CD4-positive, CD25-positive, alpha-beta regulatory T cell (primary cell): ENCODE measurements at regions not wholly inside any gene's neighbourhood (a gene's known extent, or its start where the extent isn't known, plus 50 kb on each side); places are given as distances from the start of the nearest gene placed in this dataset.

Experiments used
- ATAC-seq, 2 donors: fragments of 150-1000 bp; cut with Tn5 transposase; one replicate each; pipeline ENCODE4 v1.10.0; 2021; ENCODE audit warnings: low read depth in 2 of 2, moderate number of reproducible peaks in 2 of 2, moderate library complexity in 1 of 2
- DNase-seq, 3 donors: peaks; one replicate each; pipeline versions ENCODE4 v3.0.0 to v3.0.0-alpha.2; 2012 to 2022; ENCODE audit warnings: mixed read lengths in 1 of 3
- H3K27ac ChIP-seq: one replicate; pipeline ENCODE4 v1.7.0; 2013; ENCODE audit warnings: mild to moderate bottlenecking, low read length; ENCODE audit not compliant: insufficient read depth, poor library complexity, severe bottlenecking
- H3K27me3 ChIP-seq: one replicate; pipeline ENCODE4 v1.7.0; 2013; ENCODE audit warnings: low read length; ENCODE audit not compliant: control insufficient read depth, insufficient read depth
- H3K36me3 ChIP-seq: one replicate; pipeline ENCODE4 v1.7.0; 2013; ENCODE audit warnings: mild to moderate bottlenecking, low read length, moderate library complexity; ENCODE audit not compliant: control insufficient read depth, insufficient read depth
- H3K4me1 ChIP-seq: 2 replicates; pipeline ENCODE4 v1.7.0; 2013; ENCODE audit warnings: mild to moderate bottlenecking, low read length; ENCODE audit not compliant: insufficient read depth, control insufficient read depth, poor library complexity, severe bottlenecking
- H3K4me3 ChIP-seq: one replicate; pipeline ENCODE4 v1.7.0; 2013; ENCODE audit warnings: low read depth, mild to moderate bottlenecking, low read length, moderate library complexity
- H3K9me3 ChIP-seq, 2 experiments: 1 replicate in 1 of 2; 2 replicates in 1 of 2; pipeline ENCODE4 v1.7.0; 2013; ENCODE audit warnings: low read length in 2 of 2, mild to moderate bottlenecking in 1 of 2, moderate library complexity in 1 of 2; ENCODE audit not compliant: control insufficient read depth in 2 of 2
- H3K27ac Mint-ChIP-seq, 3 donors: one replicate each; pipeline ENCODE4 v1.8.0; 2020 to 2022; ENCODE audit warnings: mild to moderate bottlenecking in 3 of 3, mixed read lengths in 3 of 3, moderate library complexity in 2 of 3
- H3K27me3 Mint-ChIP-seq: one replicate; pipeline ENCODE4 v1.8.0; 2022; ENCODE audit warnings: mild to moderate bottlenecking, mixed read lengths
- H3K36me3 Mint-ChIP-seq: one replicate; pipeline ENCODE4 v1.8.0; 2020; ENCODE audit warnings: mixed read lengths
- H3K4me1 Mint-ChIP-seq, 4 donors: one replicate each; pipeline ENCODE4 v1.8.0; 2020 to 2022; ENCODE audit warnings: mixed read lengths in 4 of 4, mild to moderate bottlenecking in 1 of 4
- H3K4me3 Mint-ChIP-seq, 4 donors: one replicate each; pipeline ENCODE4 v1.8.0; 2020 to 2022; ENCODE audit warnings: mild to moderate bottlenecking in 4 of 4, mixed read lengths in 4 of 4, moderate library complexity in 3 of 4
- H3K9me3 Mint-ChIP-seq, 7 donors: one replicate each; pipeline ENCODE4 v1.8.0; 2020 to 2022; ENCODE audit warnings: mixed read lengths in 7 of 7, mild to moderate bottlenecking in 3 of 7, moderate library complexity in 2 of 7

DNA sequence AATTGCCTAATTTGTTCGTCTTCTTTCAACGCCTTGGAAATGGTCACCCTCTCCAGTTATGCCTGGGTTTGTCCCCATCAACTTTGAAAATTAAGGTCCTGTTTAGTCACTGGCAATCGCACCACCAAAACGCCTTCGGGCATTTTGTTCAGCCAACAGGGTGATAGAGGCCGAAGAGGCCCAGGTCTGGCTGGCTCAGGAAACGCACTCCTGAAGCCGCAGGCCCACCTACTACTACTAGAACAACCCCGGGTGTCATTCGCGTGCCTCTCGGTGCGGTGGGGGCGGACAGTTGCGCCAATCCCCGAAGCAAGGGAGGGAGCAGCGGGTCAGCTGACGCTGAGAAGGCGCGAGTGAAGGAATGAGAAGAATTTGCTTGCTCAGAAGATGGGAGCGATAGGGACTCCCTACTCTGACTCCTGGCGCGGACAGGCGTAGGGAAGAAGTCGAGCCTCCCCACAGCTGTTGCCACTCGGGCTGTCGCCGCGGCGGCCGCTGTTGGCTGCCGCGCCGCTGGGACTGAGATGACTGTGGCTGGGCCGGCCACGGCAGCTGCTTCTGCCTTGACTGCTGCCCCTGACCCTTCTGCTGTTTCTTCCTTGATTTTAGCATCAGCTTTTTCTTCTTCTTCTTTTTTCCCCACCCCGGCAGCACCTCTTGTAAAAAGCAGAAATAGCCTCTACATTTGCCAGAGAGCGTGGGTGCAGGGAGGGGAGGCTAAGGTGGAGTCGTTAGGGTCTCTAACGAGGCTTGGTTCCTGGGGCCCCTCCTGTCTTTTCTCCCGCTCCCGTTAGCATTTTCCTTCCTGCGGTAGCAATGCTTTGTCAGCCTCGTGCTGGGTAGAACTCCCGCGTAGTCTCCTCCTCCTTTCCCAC lies 387.6 kb downstream of the FIGN start:
- Mint-ChIP-seq H3K4me1 (no peaks in the 10 kb centered on the region), H3K27me3 (no peaks in the 10 kb centered on the region), H3K27ac (no peak overlapping the region), H3K9me3 (peaks cover 0 to 3% (median 1%) of the 10 kb centered on the region in 7 donors), H3K36me3 (no peaks in the 10 kb centered on the region), H3K4me3 (no peak overlapping the region)
- Histone ChIP-seq H3K36me3 (no peaks in the 10 kb centered on the region), H3K27me3 (no peaks in the 10 kb centered on the region), H3K9me3 (no peaks in the 10 kb centered on the region), H3K4me3 (no peak overlapping the region), H3K4me1 (no peaks in the 10 kb centered on the region), H3K27ac (no peak overlapping the region)
- no peak for DNase-seq
- ATAC-seq: peak in 1 of 2 donors; percentile 16

DNA sequence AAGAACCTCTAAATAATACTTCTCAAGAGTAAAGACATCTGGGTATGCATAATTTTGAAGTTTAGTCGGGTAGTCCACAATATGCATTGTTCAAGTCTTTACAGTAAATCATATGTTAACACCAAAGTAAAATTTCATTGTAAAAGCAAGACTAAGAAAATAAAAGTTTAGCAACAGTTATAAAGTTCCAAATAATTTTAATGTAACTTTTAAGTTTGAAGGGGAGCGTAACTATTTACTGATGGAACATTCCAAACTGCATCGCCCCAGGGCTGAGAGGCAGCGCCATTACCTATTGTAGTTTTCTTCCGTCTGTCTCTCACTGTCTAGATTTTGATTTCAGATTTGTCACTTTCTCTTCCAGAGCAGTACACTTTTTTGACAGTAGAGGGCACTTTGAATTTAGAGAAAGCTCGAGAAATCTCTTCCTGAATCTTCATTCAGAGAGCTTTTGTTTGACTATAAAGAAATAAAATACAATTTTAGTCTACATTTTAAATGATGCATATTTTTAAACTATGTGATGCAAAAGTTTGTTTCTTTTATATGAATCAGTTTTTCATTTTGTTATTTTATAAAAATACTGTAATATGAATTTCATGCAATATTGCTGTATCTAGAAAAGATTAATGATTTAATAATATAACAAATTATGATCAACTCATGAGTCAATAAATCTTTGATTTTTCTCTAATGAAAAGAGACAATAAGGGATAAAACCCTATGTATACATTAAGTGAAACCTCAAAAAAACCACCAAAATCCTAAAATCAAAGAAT lies 389.8 kb downstream of the FIGN start:
- H3K4me3 ChIP-seq: no peak overlapping the region
- peak overlapping the region; percentile 14 for H3K27ac ChIP-seq
- Mint-ChIP-seq H3K4me1 (no peaks in the 10 kb centered on the region), H3K9me3 (no peaks in the 10 kb centered on the region), H3K36me3 (no peaks in the 10 kb centered on the region), H3K27ac (no peak overlapping the region), H3K4me3 (no peak overlapping the region), H3K27me3 (no peaks in the 10 kb centered on the region)
- no peaks in the 10 kb centered on the region for H3K4me1 ChIP-seq
- peak in 1 of 3 donors; percentile 23 for DNase-seq
- H3K36me3 ChIP-seq: no peaks in the 10 kb centered on the region
- H3K9me3 ChIP-seq: no peaks in the 10 kb centered on the region
- ATAC-seq: no peak
- no peaks in the 10 kb centered on the region for H3K27me3 ChIP-seq

GRCh38 chr2:163343316-163343715 lies 392.5 kb downstream of the FIGN start:
- ATAC-seq (no peak), DNase-seq (no peak)
- Histone ChIP-seq H3K4me1 (no peaks in the 10 kb centered on the region), H3K36me3 (no peaks in the 10 kb centered on the region), H3K9me3 (no peaks in the 10 kb centered on the region), H3K27ac (no peak overlapping the region), H3K4me3 (no peak overlapping the region), H3K27me3 (no peaks in the 10 kb centered on the region)
- Mint-ChIP-seq H3K27me3 (peaks cover 4% of the 10 kb centered on the region), H3K27ac (no peak overlapping the region), H3K9me3 (peaks cover 0 to 7% (median 0%) of the 10 kb centered on the region in 7 donors), H3K36me3 (no peaks in the 10 kb centered on the region), H3K4me1 (no peaks in the 10 kb centered on the region), H3K4me3 (no peak overlapping the region)

DNA sequence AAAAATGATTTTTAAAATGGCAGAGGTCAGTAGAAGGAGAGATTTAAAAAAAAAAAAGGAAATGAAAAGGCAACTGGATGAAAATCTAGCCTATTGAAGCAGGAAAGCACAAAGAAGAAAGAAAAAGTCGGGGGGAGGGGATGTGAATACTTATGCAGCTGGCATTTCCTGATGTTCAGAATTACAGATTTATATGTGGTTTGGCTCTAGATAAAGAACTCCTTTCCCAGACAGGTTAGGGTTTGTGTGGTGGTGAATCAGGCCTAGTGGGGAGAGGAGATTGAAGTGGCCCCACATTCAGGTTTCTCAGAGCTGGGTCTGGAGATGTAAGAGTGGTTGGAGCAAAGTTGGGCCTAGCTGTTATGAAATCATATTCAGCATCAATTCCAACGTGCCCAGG lies 394.4 kb downstream of the FIGN start:
- Histone ChIP-seq H3K27ac (no peak overlapping the region), H3K4me3 (no peak overlapping the region), H3K9me3 (peaks cover 0 to 4% of the 10 kb centered on the region in 2 experiments), H3K36me3 (no peaks in the 10 kb centered on the region), H3K27me3 (no peaks in the 10 kb centered on the region), H3K4me1 (no peaks in the 10 kb centered on the region)
- Mint-ChIP-seq H3K36me3 (no peaks in the 10 kb centered on the region), H3K9me3 (peaks cover 0 to 7% (median 2%) of the 10 kb centered on the region in 7 donors), H3K4me1 (no peaks in the 10 kb centered on the region), H3K4me3 (no peak overlapping the region), H3K27ac (no peak overlapping the region), H3K27me3 (peaks cover 4% of the 10 kb centered on the region)
- no peak for DNase-seq
- ATAC-seq: no peak

- H3K27me3 Mint-ChIP-seq: peaks cover 4% of the 10 kb centered on the region
- H3K4me1 Mint-ChIP-seq: no peaks in the 10 kb centered on the region
- peaks cover 0 to 15% (median 2%) of the 10 kb centered on the region in 7 donors for H3K9me3 Mint-ChIP-seq
- no peaks in the 10 kb centered on the region for H3K4me1 ChIP-seq
- H3K4me3 Mint-ChIP-seq: no peak overlapping the region
- peaks cover 0 to 4% of the 10 kb centered on the region in 2 experiments for H3K9me3 ChIP-seq
- no peaks in the 10 kb centered on the region for H3K27me3 ChIP-seq
- no peaks in the 10 kb centered on the region for H3K36me3 ChIP-seq
- H3K27ac ChIP-seq: no peak overlapping the region
- H3K36me3 Mint-ChIP-seq: no peaks in the 10 kb centered on the region
- DNase-seq (no peak), ATAC-seq (no peak)
- H3K4me3 ChIP-seq: no peak overlapping the region
- no peak overlapping the region for H3K27ac Mint-ChIP-seq
Observed at GRCh38 chr2:163338270-163338669, 397.5 kb downstream of the FIGN start.

GRCh38 chr2:163324677-163325076 lies 411.1 kb downstream of the FIGN start:
- no peaks in the 10 kb centered on the region for H3K4me1 Mint-ChIP-seq
- Histone ChIP-seq H3K4me1 (no peaks in the 10 kb centered on the region), H3K36me3 (no peaks in the 10 kb centered on the region), H3K27me3 (no peaks in the 10 kb centered on the region), H3K9me3 (no peaks in the 10 kb centered on the region), H3K27ac (no peak overlapping the region), H3K4me3 (no peak overlapping the region)
- H3K4me3 Mint-ChIP-seq: no peak overlapping the region
- H3K9me3 Mint-ChIP-seq: no peaks in the 10 kb centered on the region
- H3K27me3 Mint-ChIP-seq: no peaks in the 10 kb centered on the region
- no peak for DNase-seq
- H3K27ac Mint-ChIP-seq: no peak overlapping the region
- H3K36me3 Mint-ChIP-seq: no peaks in the 10 kb centered on the region
- ATAC-seq: no peak

DNA sequence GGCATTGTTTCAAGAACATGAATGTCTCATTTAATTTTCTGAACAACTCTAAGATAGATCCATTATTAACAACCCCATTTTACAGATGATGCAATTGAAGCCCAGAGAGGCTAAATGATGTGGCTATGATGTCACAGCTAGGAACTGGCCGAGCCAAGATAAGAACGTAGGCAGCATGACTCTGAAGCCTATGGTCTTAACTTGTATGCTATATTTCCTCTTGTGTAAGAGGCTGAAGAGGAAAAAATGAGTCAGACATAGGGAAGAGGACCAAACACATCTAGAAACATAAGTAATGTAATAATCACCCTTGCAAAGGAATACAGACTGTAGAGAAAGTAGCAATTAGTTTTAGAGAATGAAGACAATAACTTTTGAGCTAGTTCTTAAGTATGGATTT lies 416.8 kb downstream of the FIGN start:
- H3K4me1 Mint-ChIP-seq: no peaks in the 10 kb centered on the region
- Histone ChIP-seq H3K27me3 (no peaks in the 10 kb centered on the region), H3K9me3 (no peaks in the 10 kb centered on the region), H3K27ac (no peak overlapping the region), H3K36me3 (no peaks in the 10 kb centered on the region), H3K4me1 (no peaks in the 10 kb centered on the region), H3K4me3 (no peak overlapping the region)
- H3K27me3 Mint-ChIP-seq: no peaks in the 10 kb centered on the region
- DNase-seq (no peak), ATAC-seq (no peak)
- no peaks in the 10 kb centered on the region for H3K36me3 Mint-ChIP-seq
- peaks cover 0 to 15% (median 5%) of the 10 kb centered on the region in 7 donors for H3K9me3 Mint-ChIP-seq
- H3K27ac Mint-ChIP-seq: no peak overlapping the region
- H3K4me3 Mint-ChIP-seq: no peak overlapping the region
